ENCODE measurements at regions not wholly inside any gene's neighbourhood (a gene's known extent, or its start where the extent isn't known, plus 50 kb on each side); places are given as distances from the start of the nearest gene placed in this dataset.

GRCh38 chr5:141779503-141779973, 97.5 kb upstream of the ARAP3 start:
- Histone ChIP-seq H3F3A (ENCODE audit: insufficient read depth, low read length, poor library complexity, severe bottlenecking) (no peaks in the 10 kb centered on the region), H3K9ac (ENCODE audit: low read length) (no peak overlapping the region), H2AFZ (ENCODE audit: low read depth, low read length) (no peak overlapping the region), H3K36me3 (ENCODE audit: insufficient read depth, low read length) (no peaks in the 10 kb centered on the region), H3K9me3 (ENCODE audit: low read length) (no peaks in the 10 kb centered on the region), H3K4me3 (ENCODE audit: low read length) (no peak overlapping the region), H3K79me2 (replicated peaks; ENCODE audit: insufficient read depth, low read length) (no peaks in the 10 kb centered on the region), H4K20me1 (ENCODE audit: insufficient read depth) (no peaks in the 10 kb centered on the region), H3K27me3 (ENCODE audit: insufficient read depth, low read depth, low read length) (no peaks in the 10 kb centered on the region), H3K9me2 (ENCODE audit: insufficient read depth, low read length) (no peaks in the 10 kb centered on the region), H3K4me2 (ENCODE audit: low read length) (no peak overlapping the region), H3K27ac (ENCODE audit: low read length) (no peak overlapping the region)
- TF ChIP-seq EZH2 (IDR thresholded peaks at IDR 0.05; ENCODE audit: borderline replicate concordance, insufficient read depth, low read length, poor library complexity, severe bottlenecking) = no peak
- TF ChIP-seq POLR2AphosphoS5 (IDR thresholded peaks at IDR 0.05) = no peak
- no peak for TF ChIP-seq CTCF (IDR thresholded peaks at IDR 0.05; ENCODE audit: poor library complexity, severe bottlenecking)
- TF ChIP-seq MXI1 (conservative IDR thresholded peaks at IDR 0.05; ENCODE audit: poor library complexity, severe bottlenecking) = no peak
- TF ChIP-seq REST (IDR thresholded peaks at IDR 0.05; ENCODE audit: borderline replicate concordance) = no peak
- no peak for TF ChIP-seq SMC3 (conservative IDR thresholded peaks at IDR 0.05; ENCODE audit: poor library complexity)
- TF ChIP-seq RAD21 (conservative IDR thresholded peaks at IDR 0.05) = no peak
- no peak for TF ChIP-seq TAF1 (IDR thresholded peaks at IDR 0.05; ENCODE audit: low read depth)
- TF ChIP-seq EP300 (conservative IDR thresholded peaks at IDR 0.05; ENCODE audit: poor library complexity, severe bottlenecking) = no peak

GRCh38 chr5:141778683-141779082, 96.7 kb upstream of the ARAP3 start:
- no peaks in the 10 kb centered on the region for H3F3A ChIP-seq (ENCODE audit: insufficient read depth, low read length, poor library complexity, severe bottlenecking)
- H3K4me2 ChIP-seq (ENCODE audit: low read length) = no peak overlapping the region
- H3K9me2 ChIP-seq (ENCODE audit: insufficient read depth, low read length) = no peaks in the 10 kb centered on the region
- H4K20me1 ChIP-seq (ENCODE audit: insufficient read depth) = no peaks in the 10 kb centered on the region
- H3K9me3 ChIP-seq (ENCODE audit: low read length) = no peaks in the 10 kb centered on the region
- no peak overlapping the region for H3K9ac ChIP-seq (ENCODE audit: low read length)
- no peak overlapping the region for H2AFZ ChIP-seq (ENCODE audit: low read depth, low read length)
- H3K4me3 ChIP-seq (ENCODE audit: low read length) = no peak overlapping the region
- H3K27ac ChIP-seq (ENCODE audit: low read length) = no peak overlapping the region
- no peaks in the 10 kb centered on the region for H3K27me3 ChIP-seq (ENCODE audit: insufficient read depth, low read depth, low read length)
- H3K36me3 ChIP-seq (ENCODE audit: insufficient read depth, low read length) = no peaks in the 10 kb centered on the region
- TF ChIP-seq POLR2AphosphoS5 (IDR thresholded peaks at IDR 0.05) = no peak
- no peak for TF ChIP-seq RAD21 (conservative IDR thresholded peaks at IDR 0.05)
- TF ChIP-seq REST (IDR thresholded peaks at IDR 0.05; ENCODE audit: borderline replicate concordance) = no peak
- TF ChIP-seq MXI1 (conservative IDR thresholded peaks at IDR 0.05; ENCODE audit: poor library complexity, severe bottlenecking) = no peak
- no peak for TF ChIP-seq EP300 (conservative IDR thresholded peaks at IDR 0.05; ENCODE audit: poor library complexity, severe bottlenecking)
- TF ChIP-seq TAF1 (IDR thresholded peaks at IDR 0.05; ENCODE audit: low read depth) = no peak
- no peak for TF ChIP-seq SMC3 (conservative IDR thresholded peaks at IDR 0.05; ENCODE audit: poor library complexity)
- TF ChIP-seq CTCF (IDR thresholded peaks at IDR 0.05; ENCODE audit: poor library complexity, severe bottlenecking) = no peak
- no peak for TF ChIP-seq EZH2 (IDR thresholded peaks at IDR 0.05; ENCODE audit: borderline replicate concordance, insufficient read depth, low read length, poor library complexity, severe bottlenecking)
- no peaks in the 10 kb centered on the region for H3K79me2 ChIP-seq (replicated peaks; ENCODE audit: insufficient read depth, low read length)

Measured in neural cell (in vitro differentiated cells).